ENCODE measurements at regions not wholly inside any gene's neighbourhood (a gene's known extent, or its start where the extent isn't known, plus 50 kb on each side); places are given as distances from the start of the nearest gene placed in this dataset.

DNA sequence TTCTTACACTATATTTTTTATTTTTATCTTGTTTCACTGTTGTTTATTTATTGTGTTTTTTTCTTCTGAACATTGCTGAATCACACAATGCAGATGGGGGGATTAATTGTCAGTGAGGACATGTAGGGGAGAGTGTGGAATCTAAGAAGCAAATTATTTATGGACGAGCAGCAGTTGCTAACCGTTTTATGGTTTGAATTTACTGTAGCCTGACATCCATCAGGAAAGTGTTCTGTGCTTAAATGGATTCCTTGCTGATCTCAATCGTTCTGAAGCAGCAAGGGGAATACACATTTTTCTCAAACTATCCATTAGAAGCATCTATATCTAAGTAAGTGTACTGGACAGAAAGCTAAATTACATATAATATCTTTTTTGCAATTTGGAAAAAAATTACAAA is 119.5 kb downstream of the CD8B2 start:
- no peaks in the 10 kb centered on the region for H3K9me3 ChIP-seq (ENCODE audit: control insufficient read depth in 4 of 4, low read length in 3 of 4)
- no peaks in the 10 kb centered on the region for H3K36me3 ChIP-seq (ENCODE audit: control insufficient read depth in 4 of 4, insufficient read depth in 3 of 4, low read depth in 1 of 4, low read length in 3 of 4)
- no peak overlapping the region for H3K9ac ChIP-seq (ENCODE audit: low read depth in 1 of 2, low read length in 2 of 2)
- H3K27me3 ChIP-seq (ENCODE audit: control insufficient read depth in 4 of 4, insufficient read depth in 4 of 4, low read length in 3 of 4): no peaks in the 10 kb centered on the region
- TF ChIP-seq EGR1 (IDR thresholded peaks at IDR 0.05; ENCODE audit: low read depth in 2 of 2) (no peak), TAF1 (conservative IDR thresholded peaks at IDR 0.05) (no peak), HNF4G (IDR thresholded peaks at IDR 0.05) (no peak)
- TF ChIP-seq, protein P1, sequence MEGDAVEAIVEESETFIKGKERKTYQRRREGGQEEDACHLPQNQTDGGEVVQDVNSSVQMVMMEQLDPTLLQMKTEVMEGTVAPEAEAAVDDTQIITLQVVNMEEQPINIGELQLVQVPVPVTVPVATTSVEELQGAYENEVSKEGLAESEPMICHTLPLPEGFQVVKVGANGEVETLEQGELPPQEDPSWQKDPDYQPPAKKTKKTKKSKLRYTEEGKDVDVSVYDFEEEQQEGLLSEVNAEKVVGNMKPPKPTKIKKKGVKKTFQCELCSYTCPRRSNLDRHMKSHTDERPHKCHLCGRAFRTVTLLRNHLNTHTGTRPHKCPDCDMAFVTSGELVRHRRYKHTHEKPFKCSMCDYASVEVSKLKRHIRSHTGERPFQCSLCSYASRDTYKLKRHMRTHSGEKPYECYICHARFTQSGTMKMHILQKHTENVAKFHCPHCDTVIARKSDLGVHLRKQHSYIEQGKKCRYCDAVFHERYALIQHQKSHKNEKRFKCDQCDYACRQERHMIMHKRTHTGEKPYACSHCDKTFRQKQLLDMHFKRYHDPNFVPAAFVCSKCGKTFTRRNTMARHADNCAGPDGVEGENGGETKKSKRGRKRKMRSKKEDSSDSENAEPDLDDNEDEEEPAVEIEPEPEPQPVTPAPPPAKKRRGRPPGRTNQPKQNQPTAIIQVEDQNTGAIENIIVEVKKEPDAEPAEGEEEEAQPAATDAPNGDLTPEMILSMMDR (IDR thresholded peaks at IDR 0.05; ENCODE audit: low read depth, low read length, missing input control): no peak
- H3K4me3 ChIP-seq (ENCODE audit: low read depth in 1 of 3, low read length in 3 of 3): no peak overlapping the region
- WGBS: 79% methylated on average over 3 of the region's 3 CpGs
- no peaks in the 10 kb centered on the region for H3K4me1 ChIP-seq (ENCODE audit: control insufficient read depth in 4 of 4, insufficient read depth in 4 of 4, low read length in 3 of 4)
- no peak for DNase-seq (ENCODE audit: low spot score)
- no peak overlapping the region for H3K27ac ChIP-seq (ENCODE audit: low read depth in 1 of 2, low read length in 2 of 2)

DNA sequence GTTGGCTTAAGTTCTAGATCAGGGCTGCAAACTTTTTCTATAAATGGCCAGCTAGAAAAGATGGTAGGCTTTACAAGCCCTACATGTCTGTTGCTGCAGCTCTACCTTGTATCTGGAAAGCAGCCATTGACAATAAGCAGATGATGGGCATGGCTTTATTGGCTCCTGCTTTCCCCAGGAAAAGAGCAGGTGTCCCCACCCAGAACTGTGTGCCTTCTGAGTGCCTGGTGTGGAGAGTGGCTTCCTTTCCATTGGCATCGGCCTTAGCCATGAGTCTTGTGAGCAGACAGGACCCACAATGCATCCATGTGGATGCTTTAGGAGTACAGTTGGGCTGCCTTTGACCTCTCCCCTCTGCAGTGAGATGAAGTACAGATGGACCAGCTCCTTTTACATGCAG is 120.2 kb downstream of the CD8B2 start:
- H3K9ac ChIP-seq (ENCODE audit: low read depth in 1 of 2, low read length in 2 of 2): no peak overlapping the region
- H3K9me3 ChIP-seq (ENCODE audit: control insufficient read depth in 4 of 4, low read length in 3 of 4): no peaks in the 10 kb centered on the region
- WGBS: 80% methylated on average over 1 of the region's 1 CpG
- no peaks in the 10 kb centered on the region for H3K4me1 ChIP-seq (ENCODE audit: control insufficient read depth in 4 of 4, insufficient read depth in 4 of 4, low read length in 3 of 4)
- H3K36me3 ChIP-seq (ENCODE audit: control insufficient read depth in 4 of 4, insufficient read depth in 3 of 4, low read depth in 1 of 4, low read length in 3 of 4): no peaks in the 10 kb centered on the region
- H3K27ac ChIP-seq (ENCODE audit: low read depth in 1 of 2, low read length in 2 of 2): no peak overlapping the region
- H3K27me3 ChIP-seq (ENCODE audit: control insufficient read depth in 4 of 4, insufficient read depth in 4 of 4, low read length in 3 of 4): no peaks in the 10 kb centered on the region
- H3K4me3 ChIP-seq (ENCODE audit: low read depth in 1 of 3, low read length in 3 of 3): no peak overlapping the region
- TF ChIP-seq, protein P2, sequence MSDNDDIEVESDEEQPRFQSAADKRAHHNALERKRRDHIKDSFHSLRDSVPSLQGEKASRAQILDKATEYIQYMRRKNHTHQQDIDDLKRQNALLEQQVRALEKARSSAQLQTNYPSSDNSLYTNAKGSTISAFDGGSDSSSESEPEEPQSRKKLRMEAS (IDR thresholded peaks at IDR 0.05): no peak
- TF ChIP-seq, protein P3, sequence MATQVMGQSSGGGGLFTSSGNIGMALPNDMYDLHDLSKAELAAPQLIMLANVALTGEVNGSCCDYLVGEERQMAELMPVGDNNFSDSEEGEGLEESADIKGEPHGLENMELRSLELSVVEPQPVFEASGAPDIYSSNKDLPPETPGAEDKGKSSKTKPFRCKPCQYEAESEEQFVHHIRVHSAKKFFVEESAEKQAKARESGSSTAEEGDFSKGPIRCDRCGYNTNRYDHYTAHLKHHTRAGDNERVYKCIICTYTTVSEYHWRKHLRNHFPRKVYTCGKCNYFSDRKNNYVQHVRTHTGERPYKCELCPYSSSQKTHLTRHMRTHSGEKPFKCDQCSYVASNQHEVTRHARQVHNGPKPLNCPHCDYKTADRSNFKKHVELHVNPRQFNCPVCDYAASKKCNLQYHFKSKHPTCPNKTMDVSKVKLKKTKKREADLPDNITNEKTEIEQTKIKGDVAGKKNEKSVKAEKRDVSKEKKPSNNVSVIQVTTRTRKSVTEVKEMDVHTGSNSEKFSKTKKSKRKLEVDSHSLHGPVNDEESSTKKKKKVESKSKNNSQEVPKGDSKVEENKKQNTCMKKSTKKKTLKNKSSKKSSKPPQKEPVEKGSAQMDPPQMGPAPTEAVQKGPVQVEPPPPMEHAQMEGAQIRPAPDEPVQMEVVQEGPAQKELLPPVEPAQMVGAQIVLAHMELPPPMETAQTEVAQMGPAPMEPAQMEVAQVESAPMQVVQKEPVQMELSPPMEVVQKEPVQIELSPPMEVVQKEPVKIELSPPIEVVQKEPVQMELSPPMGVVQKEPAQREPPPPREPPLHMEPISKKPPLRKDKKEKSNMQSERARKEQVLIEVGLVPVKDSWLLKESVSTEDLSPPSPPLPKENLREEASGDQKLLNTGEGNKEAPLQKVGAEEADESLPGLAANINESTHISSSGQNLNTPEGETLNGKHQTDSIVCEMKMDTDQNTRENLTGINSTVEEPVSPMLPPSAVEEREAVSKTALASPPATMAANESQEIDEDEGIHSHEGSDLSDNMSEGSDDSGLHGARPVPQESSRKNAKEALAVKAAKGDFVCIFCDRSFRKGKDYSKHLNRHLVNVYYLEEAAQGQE (IDR thresholded peaks at IDR 0.05): no peak
- TF ChIP-seq FOXA2 (IDR thresholded peaks at IDR 0.05): no peak
- TF ChIP-seq RAD21 (IDR thresholded peaks at IDR 0.05): no peak
- no peak for TF ChIP-seq YY1 (IDR thresholded peaks at IDR 0.05)
- TF ChIP-seq JUND (IDR thresholded peaks at IDR 0.05): no peak
- no peak for TF ChIP-seq GABPA (IDR thresholded peaks at IDR 0.05 in 1 of 2, conservative IDR thresholded peaks at IDR 0.05 in 1 of 2)
- no peak for TF ChIP-seq EGR1 (IDR thresholded peaks at IDR 0.05; ENCODE audit: low read depth in 2 of 2)
- TF ChIP-seq, protein P4, sequence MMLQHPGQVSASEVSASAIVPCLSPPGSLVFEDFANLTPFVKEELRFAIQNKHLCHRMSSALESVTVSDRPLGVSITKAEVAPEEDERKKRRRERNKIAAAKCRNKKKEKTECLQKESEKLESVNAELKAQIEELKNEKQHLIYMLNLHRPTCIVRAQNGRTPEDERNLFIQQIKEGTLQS (IDR thresholded peaks at IDR 0.05): no peak
- TF ChIP-seq FOXA1 (IDR thresholded peaks at IDR 0.05): no peak
- TF ChIP-seq NR2F2 (IDR thresholded peaks at IDR 0.05): no peak
- TF ChIP-seq, protein P1 (IDR thresholded peaks at IDR 0.05; ENCODE audit: low read depth, low read length, missing input control): no peak
- TF ChIP-seq HNF4A (conservative IDR thresholded peaks at IDR 0.05): no peak
- TF ChIP-seq RXRA (IDR thresholded peaks at IDR 0.05): no peak
- TF ChIP-seq, protein P5, sequence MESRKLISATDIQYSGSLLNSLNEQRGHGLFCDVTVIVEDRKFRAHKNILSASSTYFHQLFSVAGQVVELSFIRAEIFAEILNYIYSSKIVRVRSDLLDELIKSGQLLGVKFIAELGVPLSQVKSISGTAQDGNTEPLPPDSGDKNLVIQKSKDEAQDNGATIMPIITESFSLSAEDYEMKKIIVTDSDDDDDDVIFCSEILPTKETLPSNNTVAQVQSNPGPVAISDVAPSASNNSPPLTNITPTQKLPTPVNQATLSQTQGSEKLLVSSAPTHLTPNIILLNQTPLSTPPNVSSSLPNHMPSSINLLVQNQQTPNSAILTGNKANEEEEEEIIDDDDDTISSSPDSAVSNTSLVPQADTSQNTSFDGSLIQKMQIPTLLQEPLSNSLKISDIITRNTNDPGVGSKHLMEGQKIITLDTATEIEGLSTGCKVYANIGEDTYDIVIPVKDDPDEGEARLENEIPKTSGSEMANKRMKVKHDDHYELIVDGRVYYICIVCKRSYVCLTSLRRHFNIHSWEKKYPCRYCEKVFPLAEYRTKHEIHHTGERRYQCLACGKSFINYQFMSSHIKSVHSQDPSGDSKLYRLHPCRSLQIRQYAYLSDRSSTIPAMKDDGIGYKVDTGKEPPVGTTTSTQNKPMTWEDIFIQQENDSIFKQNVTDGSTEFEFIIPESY (IDR thresholded peaks at IDR 0.05): no peak
- TF ChIP-seq TAF1 (conservative IDR thresholded peaks at IDR 0.05): no peak
- TF ChIP-seq SP1 (IDR thresholded peaks at IDR 0.05): no peak
- no peak for TF ChIP-seq HNF4G (IDR thresholded peaks at IDR 0.05)
- DNase-seq (ENCODE audit: low spot score): no peak

All from liver (tissue), 8 donors.